ENCODE measurements at regions not wholly inside any gene's neighbourhood (a gene's known extent, or its start where the extent isn't known, plus 50 kb on each side); places are given as distances from the start of the nearest gene placed in this dataset.

DNA sequence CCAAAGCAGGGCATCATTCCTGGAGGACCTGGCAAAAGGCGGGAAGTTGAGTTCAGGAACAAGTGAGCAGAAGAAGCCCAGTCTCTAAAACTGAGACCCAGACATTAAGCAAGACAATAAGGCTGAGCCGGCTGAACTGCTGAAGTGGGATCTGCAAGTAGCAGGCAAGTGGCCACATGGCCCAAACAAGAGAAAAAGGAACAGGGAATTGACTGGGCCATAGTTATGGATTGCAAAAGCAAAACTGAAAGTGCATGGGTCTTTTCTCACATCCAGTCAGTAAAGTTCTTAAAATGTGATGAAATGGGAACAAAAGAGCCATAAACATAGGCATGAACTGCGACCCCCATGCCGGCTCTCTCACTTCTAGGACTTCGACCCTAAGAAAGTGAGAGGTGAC is 101.2 kb downstream of the SCN11A start:
- TF ChIP-seq, protein P1, sequence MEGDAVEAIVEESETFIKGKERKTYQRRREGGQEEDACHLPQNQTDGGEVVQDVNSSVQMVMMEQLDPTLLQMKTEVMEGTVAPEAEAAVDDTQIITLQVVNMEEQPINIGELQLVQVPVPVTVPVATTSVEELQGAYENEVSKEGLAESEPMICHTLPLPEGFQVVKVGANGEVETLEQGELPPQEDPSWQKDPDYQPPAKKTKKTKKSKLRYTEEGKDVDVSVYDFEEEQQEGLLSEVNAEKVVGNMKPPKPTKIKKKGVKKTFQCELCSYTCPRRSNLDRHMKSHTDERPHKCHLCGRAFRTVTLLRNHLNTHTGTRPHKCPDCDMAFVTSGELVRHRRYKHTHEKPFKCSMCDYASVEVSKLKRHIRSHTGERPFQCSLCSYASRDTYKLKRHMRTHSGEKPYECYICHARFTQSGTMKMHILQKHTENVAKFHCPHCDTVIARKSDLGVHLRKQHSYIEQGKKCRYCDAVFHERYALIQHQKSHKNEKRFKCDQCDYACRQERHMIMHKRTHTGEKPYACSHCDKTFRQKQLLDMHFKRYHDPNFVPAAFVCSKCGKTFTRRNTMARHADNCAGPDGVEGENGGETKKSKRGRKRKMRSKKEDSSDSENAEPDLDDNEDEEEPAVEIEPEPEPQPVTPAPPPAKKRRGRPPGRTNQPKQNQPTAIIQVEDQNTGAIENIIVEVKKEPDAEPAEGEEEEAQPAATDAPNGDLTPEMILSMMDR (IDR thresholded peaks at IDR 0.05; ENCODE audit: low read depth, low read length), result no peak
- TF ChIP-seq, protein P2, sequence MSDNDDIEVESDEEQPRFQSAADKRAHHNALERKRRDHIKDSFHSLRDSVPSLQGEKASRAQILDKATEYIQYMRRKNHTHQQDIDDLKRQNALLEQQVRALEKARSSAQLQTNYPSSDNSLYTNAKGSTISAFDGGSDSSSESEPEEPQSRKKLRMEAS (IDR thresholded peaks at IDR 0.05; ENCODE audit: low read depth, low read length), result no peak
